ENCODE measurements at regions not wholly inside any gene's neighbourhood (a gene's known extent, or its start where the extent isn't known, plus 50 kb on each side); places are given as distances from the start of the nearest gene placed in this dataset.

- peak; percentile 90 for TF ChIP-seq CTCF (conservative IDR thresholded peaks at IDR 0.05; ENCODE audit: low read length)
These were observed 415.1 kb downstream of the ETS1 start for GRCh38 chr11:128172046-128172878.

GRCh38 chr11:128171506-128171905 lies 415.9 kb downstream of the ETS1 start:
- no peak for TF ChIP-seq CTCF (conservative IDR thresholded peaks at IDR 0.05; ENCODE audit: low read length)
- H3K4me3 ChIP-seq (ENCODE audit: low read length) = no peak overlapping the region
- DNase-seq (ENCODE audit: low read depth) = no peak

More at GRCh38 chr11:128172046-128172878, 415.1 kb downstream of the ETS1 start:
- DNase-seq (ENCODE audit: low read depth) = peak; percentile 85
- H3K4me3 ChIP-seq (ENCODE audit: low read length) = no peak overlapping the region

- TF ChIP-seq CTCF (conservative IDR thresholded peaks at IDR 0.05; ENCODE audit: low read length) = no peak
- DNase-seq (ENCODE audit: low read depth) = no peak
- H3K4me3 ChIP-seq (ENCODE audit: low read length) = no peak overlapping the region
These were observed 421.8 kb downstream of the ETS1 start for GRCh38 chr11:128165572-128165971.

- no peak overlapping the region for H3K4me3 ChIP-seq (ENCODE audit: low read length)
- no peak for TF ChIP-seq CTCF (conservative IDR thresholded peaks at IDR 0.05; ENCODE audit: low read length)
- no peak for DNase-seq (ENCODE audit: low read depth)
These were observed 423.1 kb downstream of the ETS1 start for GRCh38 chr11:128164080-128164741.

GRCh38 chr11:128161994-128162393 lies 425.4 kb downstream of the ETS1 start:
- no peak for DNase-seq (ENCODE audit: low read depth)
- no peak for TF ChIP-seq CTCF (conservative IDR thresholded peaks at IDR 0.05; ENCODE audit: low read length)
- no peak overlapping the region for H3K4me3 ChIP-seq (ENCODE audit: low read length)

GRCh38 chr11:128161436-128161835 lies 425.9 kb downstream of the ETS1 start:
- no peak for DNase-seq (ENCODE audit: low read depth)
- no peak for TF ChIP-seq CTCF (conservative IDR thresholded peaks at IDR 0.05; ENCODE audit: low read length)

GRCh38 chr11:128158860-128159259 lies 428.5 kb downstream of the ETS1 start:
- no peak overlapping the region for H3K4me3 ChIP-seq (ENCODE audit: low read length)
- TF ChIP-seq CTCF (conservative IDR thresholded peaks at IDR 0.05; ENCODE audit: low read length) = no peak
- no peak for DNase-seq (ENCODE audit: low read depth)

More at GRCh38 chr11:128161436-128161835, 425.9 kb downstream of the ETS1 start:
- no peak overlapping the region for H3K4me3 ChIP-seq (ENCODE audit: low read length)
